SU-DHL-6 (cell line): ENCODE measurements at regions not wholly inside any gene's neighbourhood (a gene's known extent, or its start where the extent isn't known, plus 50 kb on each side); places are given as distances from the start of the nearest gene placed in this dataset.

ENCODE experiments used
- H2AFZ ChIP-seq: fragments of 200-600 bp; sonication (generic); 2 replicates; pipeline ENCODE4 v1.6.1; 2014; ENCODE audit warnings: low read depth, mild to moderate bottlenecking, moderate library complexity, mixed read lengths, antibody characterized with exemption, low read length; ENCODE audit not compliant: severe bottlenecking
- H3F3A ChIP-seq: fragments of 200-600 bp; shearing (Covaris generic); 2 replicates; pipeline ENCODE4 v1.6.0; 2016; ENCODE audit warnings: antibody characterized with exemption, mild to moderate bottlenecking; ENCODE audit not compliant: insufficient read depth
- H3K27ac ChIP-seq: fragments of 200-600 bp; sonication (generic); 2 replicates; pipeline ENCODE4 v1.5.1; 2016; ENCODE audit warnings: low read depth, mild to moderate bottlenecking, low read length, moderate library complexity, mixed read lengths
- H3K27me3 ChIP-seq: fragments of 200-600 bp; sonication (generic), shearing (Covaris generic); 2 replicates; pipeline ENCODE4 v1.6.0; 2014; ENCODE audit warnings: mild to moderate bottlenecking, low read length
- H3K36me3 ChIP-seq: fragments of 200-600 bp; sonication (generic); 2 replicates; pipeline ENCODE4 v1.6.1; 2014; ENCODE audit warnings: mild to moderate bottlenecking, low read length, mixed read lengths
- H3K4me2 ChIP-seq: fragments of 300-600, 200-600 bp; shearing (Covaris generic), sonication (generic); 2 replicates; pipeline ENCODE4 v1.6.0; 2014; ENCODE audit warnings: low read length, low read depth, mild to moderate bottlenecking; ENCODE audit not compliant: poor library complexity, severe bottlenecking
- H3K4me3 ChIP-seq: fragments of 200-600 bp; sonication (generic); 2 replicates; pipeline ENCODE4 v1.5.1; 2014; ENCODE audit warnings: antibody characterized with exemption, low read length, mild to moderate bottlenecking, mixed read lengths; ENCODE audit not compliant: insufficient read depth, poor library complexity, severe bottlenecking
- H3K79me2 ChIP-seq: fragments of 200-600 bp; sonication (generic); 2 replicates; pipeline ENCODE4 v1.6.1; 2014; ENCODE audit warnings: mild to moderate bottlenecking, low read length, moderate library complexity; ENCODE audit not compliant: insufficient read depth
- H3K9ac ChIP-seq: fragments of 200-600 bp; sonication (generic); 2 replicates; pipeline ENCODE4 v1.7.0; 2014; ENCODE audit warnings: mild to moderate bottlenecking, low read length
- H3K9me2 ChIP-seq: fragments of 200-600 bp; sonication (generic); replicated peaks from 2 replicates; pipeline ENCODE4 v1.6.1; 2014; ENCODE audit warnings: low read length; ENCODE audit not compliant: insufficient read depth
- H3K9me3 ChIP-seq: fragments of 200-600 bp; sonication (generic); 2 replicates; pipeline ENCODE4 v1.6.1; 2014; ENCODE audit warnings: low read length, mixed read lengths; ENCODE audit not compliant: insufficient read depth
- H4K20me1 ChIP-seq: fragments of 200-600 bp; sonication (generic); 2 replicates; pipeline ENCODE4 v1.6.1; 2014; ENCODE audit warnings: low read depth, mild to moderate bottlenecking, antibody characterized with exemption, low read length, moderate library complexity, mixed read lengths
- CTCF ChIP-seq: fragments of 200-600 bp; sonication (generic); IDR thresholded peaks from one replicate; pipeline ENCODE4 v1.5.1; 2017; ENCODE audit warnings: antibody characterized with exemption, mild to moderate bottlenecking, low read length, moderate library complexity; ENCODE audit not compliant: insufficient read depth, poor library complexity, severe bottlenecking
- EZH2phosphoT487 ChIP-seq: fragments of 200-600 bp; sonication (generic), shearing (Covaris generic); conservative IDR thresholded peaks from 2 replicates; pipeline ENCODE4 v1.6.1; 2018; ENCODE audit warnings: mild to moderate bottlenecking, antibody characterized with exemption, low read length, moderate library complexity, mixed read lengths

DNA sequence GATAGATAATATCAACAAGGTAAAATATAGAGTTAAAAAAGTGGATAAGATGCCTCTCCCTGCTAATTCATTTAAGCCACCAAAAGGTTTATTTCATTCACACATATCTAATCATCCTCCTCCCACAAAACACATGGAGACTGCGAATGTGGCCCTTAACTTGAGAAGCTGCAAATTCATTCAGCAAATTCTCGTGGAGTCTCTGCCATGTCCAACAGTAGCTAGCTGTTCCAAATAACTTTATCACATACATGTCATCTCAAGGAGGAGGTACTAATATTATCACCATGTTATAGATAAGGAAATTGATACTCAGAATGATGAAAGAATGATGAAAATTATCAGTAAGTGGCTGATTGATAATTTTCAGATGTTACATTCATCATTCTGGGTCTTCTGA lies 950.2 kb downstream of the CDH11 start:
- Histone ChIP-seq H2AFZ (no peak overlapping the region), H3K27ac (no peak overlapping the region), H3K4me2 (no peak overlapping the region), H3F3A (no peaks in the 10 kb centered on the region), H3K27me3 (no peaks in the 10 kb centered on the region), H4K20me1 (no peaks in the 10 kb centered on the region), H3K9me3 (no peaks in the 10 kb centered on the region), H3K9me2 (no peaks in the 10 kb centered on the region), H3K79me2 (no peaks in the 10 kb centered on the region), H3K9ac (no peak overlapping the region), H3K4me3 (no peak overlapping the region), H3K36me3 (no peaks in the 10 kb centered on the region)
- TF ChIP-seq EZH2phosphoT487 (no peak), CTCF (no peak)

GRCh38 chr16:64168371-64168770 lies 953.5 kb downstream of the CDH11 start:
- Histone ChIP-seq H2AFZ (no peak overlapping the region), H4K20me1 (no peaks in the 10 kb centered on the region), H3F3A (no peaks in the 10 kb centered on the region), H3K27me3 (no peaks in the 10 kb centered on the region), H3K36me3 (no peaks in the 10 kb centered on the region), H3K9ac (no peak overlapping the region), H3K9me3 (no peaks in the 10 kb centered on the region), H3K4me2 (no peak overlapping the region), H3K27ac (no peak overlapping the region), H3K4me3 (no peak overlapping the region), H3K9me2 (no peaks in the 10 kb centered on the region), H3K79me2 (no peaks in the 10 kb centered on the region)
- no peak for TF ChIP-seq EZH2phosphoT487
- TF ChIP-seq CTCF, result no peak

- Histone ChIP-seq H3K9me3 (no peaks in the 10 kb centered on the region), H3K9ac (no peak overlapping the region), H3K36me3 (no peaks in the 10 kb centered on the region), H4K20me1 (no peaks in the 10 kb centered on the region), H3K27me3 (no peaks in the 10 kb centered on the region), H2AFZ (no peak overlapping the region), H3K4me2 (no peak overlapping the region), H3K9me2 (no peaks in the 10 kb centered on the region), H3K27ac (no peak overlapping the region), H3K4me3 (no peak overlapping the region), H3K79me2 (no peaks in the 10 kb centered on the region), H3F3A (no peaks in the 10 kb centered on the region)
- TF ChIP-seq EZH2phosphoT487 (no peak), CTCF (no peak)
These were observed 953.9 kb downstream of the CDH11 start for GRCh38 chr16:64167936-64168335.

- H3F3A ChIP-seq, result no peaks in the 10 kb centered on the region
- TF ChIP-seq CTCF, result no peak
- TF ChIP-seq EZH2phosphoT487, result no peak
- H2AFZ ChIP-seq, result no peak overlapping the region
These were observed 956.5 kb downstream of the CDH11 start for GRCh38 chr16:64165368-64165767.

More at GRCh38 chr16:64165368-64165767, 956.5 kb downstream of the CDH11 start:
- H3K9me3 ChIP-seq, result no peaks in the 10 kb centered on the region
- no peak overlapping the region for H3K27ac ChIP-seq
- H4K20me1 ChIP-seq, result no peaks in the 10 kb centered on the region
- no peaks in the 10 kb centered on the region for H3K27me3 ChIP-seq
- no peak overlapping the region for H3K4me2 ChIP-seq
- no peaks in the 10 kb centered on the region for H3K79me2 ChIP-seq
- H3K4me3 ChIP-seq, result no peak overlapping the region
- no peak overlapping the region for H3K9ac ChIP-seq
- no peaks in the 10 kb centered on the region for H3K9me2 ChIP-seq
- no peaks in the 10 kb centered on the region for H3K36me3 ChIP-seq
